GM18951 (cell line): ENCODE measurements at regions not wholly inside any gene's neighbourhood (a gene's known extent, or its start where the extent isn't known, plus 50 kb on each side); places are given as distances from the start of the nearest gene placed in this dataset.
"Not testable (repeated sequence)": the region's sequence is repeated elsewhere in the genome, so short reads cannot be mapped to it uniquely, and the experiment has no call there.

ENCODE experiments used
- POLR2A ChIP-seq: IDR thresholded peaks from 4 replicates; pipeline ENCODE4 v1.6.1; 2011; ENCODE audit warnings: mild to moderate bottlenecking; ENCODE audit not compliant: insufficient read length, insufficient read depth; ENCODE audit errors: extremely low read depth
- in situ Hi-C: fragments of 300-500 bp; cut with MboI; formaldehyde crosslinking; loops from one replicate; pipeline ENCODE4 v1.12.0; 2022; ENCODE audit warnings: low sequenced_read_pairs, mixed read lengths, inconsistent platforms; ENCODE audit not compliant: unreplicated experiment

- in situ Hi-C loops = no loop called here
- TF ChIP-seq POLR2A = no peak
These were observed 209.9 kb upstream of the SLC35B3 start for GRCh38 chr6:8645212-8645611.

DNA sequence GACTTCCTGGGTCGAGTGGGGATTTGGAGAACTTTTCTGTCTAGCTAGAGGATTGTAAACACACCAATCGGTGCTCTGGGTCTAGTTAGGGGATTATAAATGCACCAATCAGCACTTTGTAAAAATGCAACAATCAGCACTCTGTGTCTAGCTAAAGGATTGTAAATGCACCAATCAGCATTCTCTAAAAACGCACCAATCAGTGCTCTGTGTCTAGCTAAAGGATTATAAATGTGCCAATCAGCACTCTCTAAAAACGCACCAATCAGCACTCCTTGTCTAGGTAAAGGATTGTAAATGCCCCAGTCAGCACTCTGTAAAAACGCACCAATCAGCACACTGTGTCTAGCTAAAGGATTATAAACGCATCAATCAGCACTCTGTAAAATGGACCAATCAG is 209.0 kb upstream of the SLC35B3 start:
- no peak for TF ChIP-seq POLR2A
- in situ Hi-C loops = no loop called here

GRCh38 chr6:8642854-8643253 is 207.5 kb upstream of the SLC35B3 start:
- TF ChIP-seq POLR2A = no peak
- in situ Hi-C loops = no loop called here

DNA sequence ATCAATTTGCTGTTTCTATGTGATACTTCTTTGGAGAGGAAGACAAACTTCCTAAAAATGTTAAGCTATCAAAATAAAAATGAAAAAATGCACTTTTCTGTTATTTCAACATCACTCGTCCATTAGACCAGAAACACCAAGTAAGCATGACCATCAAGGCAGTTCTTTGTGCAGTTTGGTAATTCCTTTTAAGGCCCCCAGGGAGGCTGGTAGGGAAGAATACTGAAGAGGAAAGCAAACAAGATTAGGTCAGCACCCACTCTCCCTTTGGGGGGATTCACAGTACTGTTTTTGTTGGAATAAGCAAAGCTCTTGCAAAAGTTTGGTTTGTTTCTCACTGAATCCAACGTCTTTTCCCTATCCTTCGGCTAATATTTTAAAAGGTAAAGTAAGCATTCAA is 206.8 kb upstream of the SLC35B3 start:
- in situ Hi-C loops = no loop called here
- TF ChIP-seq POLR2A = no peak

DNA sequence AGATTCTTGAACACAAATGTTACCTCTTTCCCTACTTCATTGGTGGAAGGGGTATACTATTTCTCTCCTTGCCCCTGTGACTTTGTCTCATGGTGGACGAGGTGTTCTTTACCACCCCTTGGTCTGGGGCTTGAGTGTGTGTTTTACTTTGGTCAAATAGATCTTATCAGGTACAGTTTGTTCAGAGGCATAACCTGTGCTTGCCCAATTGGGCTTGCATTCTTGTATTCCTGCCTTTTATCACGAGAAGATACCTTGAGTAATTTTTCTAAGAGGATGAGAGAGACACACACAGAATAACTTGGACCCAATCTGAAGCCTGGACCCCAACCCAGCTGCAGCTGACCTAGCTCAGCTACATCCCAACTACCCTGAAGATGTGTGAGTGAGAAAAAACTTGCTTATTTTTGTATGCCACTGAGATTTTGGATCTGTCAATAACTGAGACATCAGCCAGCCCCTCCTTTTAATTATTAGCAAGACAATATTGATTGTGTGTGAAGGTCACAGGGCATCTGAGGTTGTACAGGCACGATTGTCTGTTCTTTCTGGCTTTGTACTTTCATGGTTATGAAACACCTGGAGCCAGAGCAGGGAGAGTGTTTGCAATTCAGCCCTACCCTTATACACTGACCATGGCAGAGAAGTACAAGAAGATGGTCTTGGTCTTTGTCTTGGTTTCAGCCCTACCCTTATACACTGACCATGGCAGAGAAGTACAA is 204.7 kb upstream of the SLC35B3 start:
- TF ChIP-seq POLR2A = no peak

GRCh38 chr6:8637896-8638597 is 202.7 kb upstream of the SLC35B3 start:
- TF ChIP-seq POLR2A = no peak
- in situ Hi-C loops = no loop called here

More for the DNA sequence above, 204.7 kb upstream of the SLC35B3 start:
- in situ Hi-C loops = no loop called here

GRCh38 chr6:8633762-8634161 is 198.4 kb upstream of the SLC35B3 start:
- TF ChIP-seq POLR2A = no peak

DNA sequence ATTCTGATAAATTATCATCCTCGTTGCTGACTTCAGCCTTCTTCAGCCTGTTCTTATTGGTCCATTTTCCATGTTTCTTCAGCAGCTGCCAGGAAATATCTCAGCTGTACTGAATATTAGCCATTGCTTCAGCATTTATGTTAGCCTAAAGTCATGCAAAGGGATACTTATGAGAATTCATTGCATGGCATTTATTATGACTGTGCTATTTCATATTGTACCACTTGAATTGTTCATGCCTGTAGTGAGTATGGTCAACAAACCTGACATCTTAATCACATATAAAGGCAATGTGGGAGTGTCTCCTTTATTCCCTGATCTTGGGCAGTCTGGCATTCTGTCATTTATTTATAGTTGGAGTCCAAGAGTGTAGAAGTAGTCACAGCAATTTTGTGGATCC is 193.4 kb upstream of the SLC35B3 start:
- in situ Hi-C loops = no loop called here

More at GRCh38 chr6:8633762-8634161, 198.4 kb upstream of the SLC35B3 start:
- in situ Hi-C loops = no loop called here

GRCh38 chr6:8628063-8628462 is 192.7 kb upstream of the SLC35B3 start:
- no peak for TF ChIP-seq POLR2A
- in situ Hi-C loops = no loop called here

More for the DNA sequence above, 193.4 kb upstream of the SLC35B3 start:
- TF ChIP-seq POLR2A = no peak

DNA sequence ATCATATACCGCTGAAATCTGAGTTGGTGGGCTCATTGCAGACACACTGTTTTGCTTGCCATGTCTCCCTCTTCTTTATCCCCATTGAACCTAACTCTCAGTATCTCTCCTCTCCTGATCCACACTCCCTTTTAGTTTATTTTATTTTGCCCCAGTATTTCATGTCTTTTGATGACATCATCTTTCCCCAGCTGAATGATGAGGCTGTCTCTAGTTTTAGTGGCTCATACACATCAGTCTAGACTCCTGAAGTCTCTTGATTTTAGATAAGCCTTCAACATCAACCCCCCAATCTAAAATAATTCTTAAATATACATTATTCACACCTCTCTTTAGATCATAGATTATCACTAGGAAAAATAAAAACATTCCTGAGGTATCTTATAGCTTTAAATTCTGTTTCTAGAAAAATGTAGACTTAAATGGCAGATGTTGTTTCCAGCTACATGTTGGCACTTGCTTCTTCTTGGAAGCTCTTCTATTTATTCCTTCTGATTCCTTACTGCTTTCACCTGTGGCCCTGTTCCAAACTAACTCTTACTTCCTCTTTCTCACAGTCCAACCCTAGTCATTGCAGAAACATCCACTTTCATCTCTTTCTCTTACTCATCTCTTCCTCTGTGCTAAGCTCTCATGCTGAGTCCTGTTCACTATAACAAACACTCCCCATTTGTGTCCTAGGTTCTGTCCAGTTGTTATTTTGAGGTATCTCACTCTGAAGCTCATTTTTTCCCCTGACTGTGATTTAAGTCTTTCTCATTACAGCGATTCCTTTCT is 191.9 kb upstream of the SLC35B3 start:
- in situ Hi-C loops = no loop called here
- TF ChIP-seq POLR2A = no peak

GRCh38 chr6:8624665-8625064 is 189.3 kb upstream of the SLC35B3 start:
- TF ChIP-seq POLR2A = no peak
- in situ Hi-C loops = no loop called here

DNA sequence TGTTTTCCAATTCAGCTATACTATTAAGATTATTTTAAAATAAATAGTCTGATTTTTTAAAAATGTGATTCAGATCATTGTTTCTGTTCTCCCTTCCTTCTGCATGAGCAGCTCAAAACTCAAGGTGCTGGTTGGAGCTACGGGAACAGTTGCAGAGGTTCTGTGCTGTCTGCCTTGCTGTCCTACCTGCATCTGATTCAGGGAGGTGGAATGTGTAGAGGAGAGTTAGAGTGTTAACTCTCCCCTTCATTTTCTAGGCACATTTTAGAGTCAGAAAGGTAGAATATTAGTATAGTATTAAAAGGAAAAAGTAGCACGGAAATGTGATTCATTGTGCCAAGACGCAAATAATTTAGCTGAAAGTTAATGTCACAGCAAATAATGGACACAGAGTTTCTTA is 188.1 kb upstream of the SLC35B3 start:
- no peak for TF ChIP-seq POLR2A
- in situ Hi-C loops = no loop called here

DNA sequence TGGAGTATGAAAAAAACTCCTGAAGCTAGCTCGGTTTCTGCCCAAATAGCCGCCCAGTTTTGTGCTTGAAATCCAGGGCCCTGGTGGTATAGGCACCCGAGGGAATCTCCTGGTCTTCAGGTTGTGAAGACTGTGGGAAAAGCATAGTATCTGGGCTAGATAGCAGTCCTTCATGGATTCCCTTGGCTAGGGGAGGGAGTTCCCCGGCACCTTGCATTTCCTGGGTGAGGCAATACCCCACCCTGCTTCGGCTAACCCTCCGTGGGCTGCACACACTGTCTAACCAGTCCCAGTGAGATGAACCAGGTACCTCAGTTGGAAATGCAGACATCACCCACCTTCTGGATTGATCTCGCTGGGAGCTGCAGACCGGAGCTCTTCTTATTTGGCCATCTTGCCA is 184.5 kb upstream of the SLC35B3 start:
- in situ Hi-C loops = no loop called here
- TF ChIP-seq POLR2A = no peak

DNA sequence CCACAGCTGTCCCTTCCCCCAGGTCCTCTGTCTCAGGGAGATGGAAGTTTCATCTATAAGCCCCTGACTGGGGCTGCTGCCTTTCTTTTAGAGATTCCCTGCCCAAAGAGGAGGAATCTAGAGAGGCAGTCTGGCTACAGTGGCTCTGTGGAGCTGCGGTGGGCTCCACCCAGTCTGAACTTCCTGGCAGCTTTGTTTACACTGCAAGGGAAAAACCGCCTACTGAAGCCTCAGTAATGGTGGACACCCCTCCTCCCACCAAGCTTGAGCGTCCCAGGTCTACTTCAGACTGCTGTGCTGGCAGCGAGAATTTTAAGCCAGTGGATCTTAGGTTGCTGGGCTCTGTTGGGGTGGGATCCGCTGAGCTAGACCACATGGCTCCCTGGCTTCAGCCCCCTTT is 184.1 kb upstream of the SLC35B3 start:
- in situ Hi-C loops = not testable (repeated sequence)

- TF ChIP-seq POLR2A = no peak
- in situ Hi-C loops = no loop called here
These were observed 173.4 kb upstream of the SLC35B3 start for GRCh38 chr6:8608737-8609136.
